ENCODE measurements at regions not wholly inside any gene's neighbourhood (a gene's known extent, or its start where the extent isn't known, plus 50 kb on each side); places are given as distances from the start of the nearest gene placed in this dataset.

DNA sequence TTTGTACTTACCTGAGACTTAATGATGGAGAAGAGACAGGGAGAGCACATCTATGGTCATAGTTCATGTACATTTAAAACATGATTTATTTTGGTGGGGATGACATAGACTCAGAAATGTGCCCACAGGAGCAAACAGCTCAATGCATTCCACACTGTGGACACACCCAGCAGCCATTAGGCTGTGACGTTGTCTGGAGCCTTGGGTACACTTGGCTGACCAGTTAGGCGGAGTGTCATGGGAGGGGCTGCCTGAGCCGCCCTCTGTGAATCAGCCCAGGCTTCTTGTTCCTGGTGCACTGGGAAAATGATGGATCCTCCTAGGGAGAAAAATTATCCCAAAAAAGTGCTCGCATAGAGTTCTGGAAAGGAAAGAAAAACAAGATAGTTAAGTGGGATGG lies 231.0 kb upstream of the GMDS start:
- Mint-ChIP-seq H3K36me3 (ENCODE audit: unreplicated experiment) (no peaks in the 10 kb centered on the region), H3K27ac (ENCODE audit: unreplicated experiment) (no peak overlapping the region), H3K9me3 (ENCODE audit: unreplicated experiment) (peaks cover 2% of the 10 kb centered on the region), H3K4me1 (ENCODE audit: low read depth, unreplicated experiment) (peaks cover 6% of the 10 kb centered on the region), H3K4me3 (ENCODE audit: unreplicated experiment) (no peak overlapping the region), H3K27me3 (ENCODE audit: unreplicated experiment) (peaks cover 4% of the 10 kb centered on the region)
- DNase-seq, result no peak
- TF ChIP-seq, protein P1, sequence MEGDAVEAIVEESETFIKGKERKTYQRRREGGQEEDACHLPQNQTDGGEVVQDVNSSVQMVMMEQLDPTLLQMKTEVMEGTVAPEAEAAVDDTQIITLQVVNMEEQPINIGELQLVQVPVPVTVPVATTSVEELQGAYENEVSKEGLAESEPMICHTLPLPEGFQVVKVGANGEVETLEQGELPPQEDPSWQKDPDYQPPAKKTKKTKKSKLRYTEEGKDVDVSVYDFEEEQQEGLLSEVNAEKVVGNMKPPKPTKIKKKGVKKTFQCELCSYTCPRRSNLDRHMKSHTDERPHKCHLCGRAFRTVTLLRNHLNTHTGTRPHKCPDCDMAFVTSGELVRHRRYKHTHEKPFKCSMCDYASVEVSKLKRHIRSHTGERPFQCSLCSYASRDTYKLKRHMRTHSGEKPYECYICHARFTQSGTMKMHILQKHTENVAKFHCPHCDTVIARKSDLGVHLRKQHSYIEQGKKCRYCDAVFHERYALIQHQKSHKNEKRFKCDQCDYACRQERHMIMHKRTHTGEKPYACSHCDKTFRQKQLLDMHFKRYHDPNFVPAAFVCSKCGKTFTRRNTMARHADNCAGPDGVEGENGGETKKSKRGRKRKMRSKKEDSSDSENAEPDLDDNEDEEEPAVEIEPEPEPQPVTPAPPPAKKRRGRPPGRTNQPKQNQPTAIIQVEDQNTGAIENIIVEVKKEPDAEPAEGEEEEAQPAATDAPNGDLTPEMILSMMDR (IDR thresholded peaks at IDR 0.05; ENCODE audit: partially characterized antibody, unreplicated experiment), result no peak

DNA sequence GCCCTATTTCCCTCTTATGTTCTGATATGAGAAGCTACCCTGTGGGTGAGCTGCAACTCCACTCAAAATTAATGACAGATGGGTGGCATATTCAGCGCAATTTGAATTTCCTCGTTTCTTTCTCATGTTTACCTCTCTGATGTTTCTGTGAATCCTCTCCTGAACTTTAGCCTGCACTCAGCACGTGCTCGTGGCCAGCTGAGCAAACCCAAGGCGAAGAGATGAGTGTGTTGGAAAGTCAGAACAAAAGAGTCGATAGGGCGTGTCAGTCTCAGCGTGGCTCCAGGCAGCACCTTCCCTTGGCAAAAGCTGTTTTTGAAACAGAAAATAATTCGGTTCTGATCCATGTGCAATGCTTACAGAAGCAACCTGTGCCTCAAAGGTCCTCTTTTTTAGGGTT lies 226.1 kb upstream of the GMDS start:
- Mint-ChIP-seq H3K9me3 (ENCODE audit: unreplicated experiment) (no peaks in the 10 kb centered on the region), H3K36me3 (ENCODE audit: unreplicated experiment) (no peaks in the 10 kb centered on the region), H3K27ac (ENCODE audit: unreplicated experiment) (no peak overlapping the region), H3K4me1 (ENCODE audit: low read depth, unreplicated experiment) (no peaks in the 10 kb centered on the region), H3K4me3 (ENCODE audit: unreplicated experiment) (no peak overlapping the region), H3K27me3 (ENCODE audit: unreplicated experiment) (peaks cover 3% of the 10 kb centered on the region)
- TF ChIP-seq, protein P1 (IDR thresholded peaks at IDR 0.05; ENCODE audit: partially characterized antibody, unreplicated experiment), result no peak
- DNase-seq, result no peak

DNA sequence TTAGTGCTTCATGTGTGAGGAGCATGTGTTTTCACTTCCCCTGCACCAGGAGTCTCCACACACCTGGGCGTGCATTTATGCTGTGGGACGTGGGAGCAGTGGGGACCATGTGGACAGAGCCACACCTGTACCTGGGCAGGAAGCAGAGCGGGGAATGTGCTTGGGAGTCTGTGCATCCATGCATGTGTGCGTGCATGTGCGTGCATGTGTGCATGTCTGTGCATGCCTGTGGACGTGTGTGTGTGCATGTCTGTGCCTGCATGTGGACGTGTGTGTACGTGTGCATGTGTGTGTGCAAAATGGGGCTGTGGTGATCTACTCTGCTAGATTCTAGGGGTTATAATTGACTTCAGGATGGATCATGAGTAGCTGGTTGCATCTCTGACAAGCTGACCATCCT lies 224.0 kb upstream of the GMDS start:
- Mint-ChIP-seq H3K9me3 (ENCODE audit: unreplicated experiment) (no peaks in the 10 kb centered on the region), H3K4me1 (ENCODE audit: low read depth, unreplicated experiment) (no peaks in the 10 kb centered on the region), H3K36me3 (ENCODE audit: unreplicated experiment) (no peaks in the 10 kb centered on the region), H3K4me3 (ENCODE audit: unreplicated experiment) (no peak overlapping the region), H3K27me3 (ENCODE audit: unreplicated experiment) (peaks cover under 1% of the 10 kb centered on the region), H3K27ac (ENCODE audit: unreplicated experiment) (no peak overlapping the region)
- DNase-seq, result no peak
- TF ChIP-seq, protein P1 (IDR thresholded peaks at IDR 0.05; ENCODE audit: partially characterized antibody, unreplicated experiment), result no peak

DNA sequence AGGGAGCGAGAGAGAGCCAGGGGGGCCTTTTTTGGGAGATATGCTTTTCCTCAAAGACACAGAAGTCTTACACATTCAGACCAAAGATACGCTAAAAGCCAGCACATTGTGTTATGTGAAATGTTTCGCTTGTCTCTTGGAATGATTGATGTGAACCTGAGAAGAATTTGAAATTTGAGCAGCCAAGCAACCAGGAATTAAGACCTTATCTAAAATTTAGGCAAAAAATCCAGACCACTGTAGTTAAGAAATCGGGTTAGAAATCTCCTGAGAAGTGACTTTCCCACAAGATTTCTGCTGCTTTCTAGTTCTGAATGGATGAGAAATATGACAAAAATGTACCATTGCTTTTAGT lies 223.2 kb upstream of the GMDS start:
- TF ChIP-seq, protein P1 (IDR thresholded peaks at IDR 0.05; ENCODE audit: partially characterized antibody, unreplicated experiment), result no peak
- Mint-ChIP-seq H3K27me3 (ENCODE audit: unreplicated experiment) (peaks cover 3% of the 10 kb centered on the region), H3K36me3 (ENCODE audit: unreplicated experiment) (no peaks in the 10 kb centered on the region), H3K9me3 (ENCODE audit: unreplicated experiment) (no peaks in the 10 kb centered on the region), H3K4me1 (ENCODE audit: low read depth, unreplicated experiment) (no peaks in the 10 kb centered on the region), H3K27ac (ENCODE audit: unreplicated experiment) (no peak overlapping the region), H3K4me3 (ENCODE audit: unreplicated experiment) (no peak overlapping the region)
- DNase-seq, result no peak

DNA sequence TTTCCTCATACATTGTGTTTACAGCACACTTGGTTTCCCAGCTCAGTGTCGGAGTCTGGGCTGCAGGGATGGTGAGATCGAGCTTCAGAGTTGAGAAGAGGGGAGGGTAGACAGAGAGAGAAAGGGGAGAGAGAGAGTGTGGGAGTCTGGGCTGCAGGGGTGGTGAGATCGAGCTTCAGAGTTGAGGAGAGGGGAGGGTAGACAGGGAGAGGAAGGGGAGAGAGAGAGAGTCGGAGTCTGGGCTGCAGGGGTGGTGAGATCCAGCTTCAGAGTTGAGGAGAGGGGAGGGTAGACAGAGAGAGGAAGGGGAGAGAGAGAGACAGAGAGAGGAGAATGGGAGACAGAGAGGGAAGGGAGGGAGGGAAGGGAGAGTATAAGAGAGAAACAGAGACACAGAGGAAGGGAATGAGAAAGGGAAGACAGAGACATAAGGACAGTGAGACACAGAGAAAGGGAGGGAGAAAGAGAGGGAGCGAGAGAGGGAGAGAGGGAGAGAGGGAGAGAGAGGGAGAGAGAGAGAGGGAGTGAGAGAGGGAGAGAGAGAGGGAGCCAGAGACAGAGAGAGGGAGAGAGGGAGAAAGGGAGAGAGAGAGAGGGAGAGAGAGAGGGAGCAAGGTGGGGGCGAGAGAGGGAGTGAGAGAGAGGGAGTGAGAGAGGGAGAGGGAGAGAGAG lies 222.7 kb upstream of the GMDS start:
- Mint-ChIP-seq H3K27ac (ENCODE audit: unreplicated experiment) (no peak overlapping the region), H3K9me3 (ENCODE audit: unreplicated experiment) (no peaks in the 10 kb centered on the region), H3K4me3 (ENCODE audit: unreplicated experiment) (no peak overlapping the region), H3K36me3 (ENCODE audit: unreplicated experiment) (no peaks in the 10 kb centered on the region), H3K27me3 (ENCODE audit: unreplicated experiment) (peaks cover 3% of the 10 kb centered on the region), H3K4me1 (ENCODE audit: low read depth, unreplicated experiment) (no peaks in the 10 kb centered on the region)
- no peak for DNase-seq
- TF ChIP-seq, protein P1 (IDR thresholded peaks at IDR 0.05; ENCODE audit: partially characterized antibody, unreplicated experiment), result no peak
